ENCODE measurements at regions not wholly inside any gene's neighbourhood (a gene's known extent, or its start where the extent isn't known, plus 50 kb on each side); places are given as distances from the start of the nearest gene placed in this dataset.

- ChIA-PET POLR2A (interaction anchor here (1.6 kb wide), 1 partner anchor 559 kb away, joined by 6 read pairs; no protein-coding TSS in a partner anchor), CTCF (interaction anchor here (0.6 to 3.5 kb wide), 28 partner anchors 9 to 562 kb away, joined by 3 to 60 read pairs (median 5); partner anchors contain the start of gene CCDC71L)
- ATAC-seq, result no peak
- WGBS (ENCODE audit: missing lambda C conversion rate), result 23% methylated on average over 1 of the region's 1 CpG
- H3K27ac ChIP-seq, result no peak overlapping the region
- H3K9me3 ChIP-seq, result no peaks in the 10 kb centered on the region
- no peak overlapping the region for H3K4me2 ChIP-seq
- no peak for TF ChIP-seq RARB (CRISPR knock-in tag; IDR thresholded peaks at IDR 0.05)
- TF ChIP-seq BCL3 (IDR thresholded peaks at IDR 0.05), result no peak
- TF ChIP-seq HEYL (CRISPR knock-in tag; IDR thresholded peaks at IDR 0.05), result no peak
- no peak for TF ChIP-seq MAFK (IDR thresholded peaks at IDR 0.05; ENCODE audit: partially characterized antibody)
- TF ChIP-seq EHMT2 (IDR thresholded peaks at IDR 0.05; ENCODE audit: low read depth), result no peak
- no peak for TF ChIP-seq FOSB (CRISPR knock-in tag; IDR thresholded peaks at IDR 0.05)
- no peak for TF ChIP-seq ZSCAN20 (CRISPR knock-in tag; IDR thresholded peaks at IDR 0.05)
- TF ChIP-seq, protein P1, sequence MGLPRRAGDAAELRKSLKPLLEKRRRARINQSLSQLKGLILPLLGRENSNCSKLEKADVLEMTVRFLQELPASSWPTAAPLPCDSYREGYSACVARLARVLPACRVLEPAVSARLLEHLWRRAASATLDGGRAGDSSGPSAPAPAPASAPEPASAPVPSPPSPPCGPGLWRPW (IDR thresholded peaks at IDR 0.05), result no peak
- TF ChIP-seq CHD4 (IDR thresholded peaks at IDR 0.05; ENCODE audit: borderline replicate concordance), result no peak
- TF ChIP-seq GATA3 (IDR thresholded peaks at IDR 0.05; ENCODE audit: borderline replicate concordance), result no peak
- no peak for TF ChIP-seq NR3C1 (IDR thresholded peaks at IDR 0.05)
- no peak for TF ChIP-seq FOXS1 (CRISPR knock-in tag; IDR thresholded peaks at IDR 0.05)
- no peaks in the 10 kb centered on the region for H3K4me1 ChIP-seq
- FAIRE-seq, result no peak
- DNase-seq (ENCODE audit: low read depth in 1 of 2, low spot score in 1 of 2), result no peak
- no peak overlapping the region for H3K4me3 ChIP-seq
Measured at GRCh38 chr7:106735637-106736036, 74.7 kb upstream of the CCDC71L start.

DNA sequence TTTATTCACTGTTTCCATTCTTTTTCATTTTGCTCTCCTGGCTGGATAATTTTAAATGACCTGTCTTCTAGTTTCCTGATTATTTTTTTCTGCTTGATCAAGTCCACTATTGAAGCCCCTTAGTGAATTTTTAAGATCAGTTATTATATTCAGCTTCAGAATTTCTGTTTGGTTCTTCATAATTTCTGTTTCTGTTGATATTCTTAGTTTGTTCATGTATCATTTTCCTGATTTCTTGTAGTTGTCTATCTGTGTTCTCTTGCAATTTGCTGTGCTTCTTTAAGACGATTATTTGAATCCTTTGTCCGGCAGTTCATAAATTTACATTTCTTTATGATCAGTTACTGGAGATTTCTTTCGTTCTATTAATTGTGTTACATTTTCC, 75.2 kb upstream of the CCDC71L start:
- Histone ChIP-seq H3K4me1 (no peaks in the 10 kb centered on the region), H3K4me2 (no peak overlapping the region), H3K27ac (no peak overlapping the region), H3K9me3 (no peaks in the 10 kb centered on the region), H3K4me3 (no peak overlapping the region)
- no peak for FAIRE-seq
- DNase-seq (ENCODE audit: low read depth in 1 of 2, low spot score in 1 of 2), result no peak
- no peak for ATAC-seq
- ChIA-PET POLR2A (interaction anchor here (1.6 kb wide), 1 partner anchor 559 kb away, joined by 6 read pairs; no protein-coding TSS in a partner anchor), CTCF (interaction anchor here (0.6 to 3.5 kb wide), 40 partner anchors 8 to 562 kb away, joined by 3 to 60 read pairs (median 4); partner anchors contain the start of gene CCDC71L)
- TF ChIP-seq REST (IDR thresholded peaks at IDR 0.05) (no peak), MYC (IDR thresholded peaks at IDR 0.05; ENCODE audit: borderline replicate concordance, low read length) (no peak), CHD4 (IDR thresholded peaks at IDR 0.05; ENCODE audit: borderline replicate concordance) (no peak), FOSL2 (IDR thresholded peaks at IDR 0.05) (no peak), FOSL2 (CRISPR knock-in tag; IDR thresholded peaks at IDR 0.05) (no peak), RCOR1 (IDR thresholded peaks at IDR 0.05; ENCODE audit: low read depth, low read length) (no peak), HEYL (CRISPR knock-in tag; IDR thresholded peaks at IDR 0.05) (no peak), CBX8 (IDR thresholded peaks at IDR 0.05) (no peak), SREBF2 (IDR thresholded peaks at IDR 0.05) (no peak), POLR2AphosphoS2 (conservative IDR thresholded peaks at IDR 0.05; ENCODE audit: low read length) (no peak), RAD21 (conservative IDR thresholded peaks at IDR 0.05 in 1 of 2, IDR thresholded peaks at IDR 0.05 in 1 of 2) (no peak), EHF (CRISPR knock-in tag; IDR thresholded peaks at IDR 0.05) (no peak), TFCP2L1 (CRISPR knock-in tag; IDR thresholded peaks at IDR 0.05) (no peak)
- TF ChIP-seq, protein P2, sequence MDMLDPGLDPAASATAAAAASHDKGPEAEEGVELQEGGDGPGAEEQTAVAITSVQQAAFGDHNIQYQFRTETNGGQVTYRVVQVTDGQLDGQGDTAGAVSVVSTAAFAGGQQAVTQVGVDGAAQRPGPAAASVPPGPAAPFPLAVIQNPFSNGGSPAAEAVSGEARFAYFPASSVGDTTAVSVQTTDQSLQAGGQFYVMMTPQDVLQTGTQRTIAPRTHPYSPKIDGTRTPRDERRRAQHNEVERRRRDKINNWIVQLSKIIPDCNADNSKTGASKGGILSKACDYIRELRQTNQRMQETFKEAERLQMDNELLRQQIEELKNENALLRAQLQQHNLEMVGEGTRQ (IDR thresholded peaks at IDR 0.05), result no peak
- 73% methylated on average over 3 of the region's 3 CpGs for WGBS (ENCODE audit: missing lambda C conversion rate)

All from A549 (cell line).